HG02884 (cell line): ENCODE measurements at regions not wholly inside any gene's neighbourhood (a gene's known extent, or its start where the extent isn't known, plus 50 kb on each side); places are given as distances from the start of the nearest gene placed in this dataset.

Experiments
- ATAC-seq: cut with Tn5 transposase; IDR thresholded peaks from one replicate; pipeline ENCODE4 v1.9.1; 2021; ENCODE audit warnings: mild to moderate bottlenecking, moderate library complexity; ENCODE audit not compliant: unreplicated experiment

GRCh38 chr4:38581426-38582106 lies 82.4 kb upstream of the KLF3 start:
- ATAC-seq = no peak

GRCh38 chr4:38582445-38582844 lies 81.6 kb upstream of the KLF3 start:
- no peak for ATAC-seq

GRCh38 chr4:38582889-38583470 lies 81.0 kb upstream of the KLF3 start:
- no peak for ATAC-seq

- ATAC-seq = no peak
These were observed 78.1 kb upstream of the KLF3 start for GRCh38 chr4:38585871-38586270.

- ATAC-seq = no peak
These were observed 76.9 kb upstream of the KLF3 start for GRCh38 chr4:38587106-38587505.

GRCh38 chr4:38590046-38590445 lies 74.0 kb upstream of the KLF3 start:
- ATAC-seq = no peak

- ATAC-seq = no peak
These were observed 72.2 kb upstream of the KLF3 start for GRCh38 chr4:38591617-38592337.

GRCh38 chr4:38598489-38598888 lies 65.5 kb upstream of the KLF3 start:
- no peak for ATAC-seq

GRCh38 chr4:38600575-38600974 lies 63.4 kb upstream of the KLF3 start:
- ATAC-seq = no peak

- ATAC-seq = no peak
These were observed 62.6 kb upstream of the KLF3 start for GRCh38 chr4:38601244-38601915.

GRCh38 chr4:38601916-38602291 lies 62.1 kb upstream of the KLF3 start:
- no peak for ATAC-seq

GRCh38 chr4:38603652-38604051 lies 60.3 kb upstream of the KLF3 start:
- no peak for ATAC-seq

GRCh38 chr4:38605181-38605752 lies 58.7 kb upstream of the KLF3 start:
- no peak for ATAC-seq

GRCh38 chr4:38605753-38606586 lies 58.0 kb upstream of the KLF3 start:
- ATAC-seq = no peak

GRCh38 chr4:38606587-38606905 lies 57.5 kb upstream of the KLF3 start:
- ATAC-seq = no peak

GRCh38 chr4:38609614-38610013 lies 54.4 kb upstream of the KLF3 start:
- ATAC-seq = no peak

GRCh38 chr4:38610521-38610920 lies 53.5 kb upstream of the KLF3 start:
- no peak for ATAC-seq

GRCh38 chr4:38610966-38611431 lies 53.0 kb upstream of the KLF3 start:
- ATAC-seq = no peak

GRCh38 chr4:38611676-38612075 lies 52.3 kb upstream of the KLF3 start:
- no peak for ATAC-seq

- no peak for ATAC-seq
These were observed 51.2 kb upstream of the KLF3 start for GRCh38 chr4:38612646-38613414.
